Panc1 (cell line): ENCODE measurements at regions not wholly inside any gene's neighbourhood (a gene's known extent, or its start where the extent isn't known, plus 50 kb on each side); places are given as distances from the start of the nearest gene placed in this dataset.

Source experiments
- ATAC-seq: fragments of 200-7000 bp; cut with Tn5 transposase; 2 replicates; pipeline ENCODE4 v1.9.1; 2020; ENCODE audit warnings: mild to moderate bottlenecking, moderate library complexity
- BruUV-seq: library from RNA; stranded (reverse); fragments of 400-500 nt; replicated peaks from 2 replicates; lab custom pipeline; 2021; lab: Mats Ljungman, UMichigan
- CTCF ChIA-PET: fragments of 300-600 bp; sonication (Branson Sonifier 250); formaldehyde crosslinking; loops from one replicate; lab custom pipeline; 2022; ENCODE audit warnings: antibody characterized with exemption; lab: Charles Lee
- POLR2A ChIA-PET: fragments of 300-600 bp; sonication (Branson Sonifier 250); formaldehyde crosslinking; loops from one replicate; lab custom pipeline; 2022; ENCODE audit warnings: antibody characterized with exemption; lab: Charles Lee
- DNase-seq: peaks from one replicate; pipeline ENCODE4 v3.0.0-alpha.2; 2010; ENCODE audit warnings: low read depth, low spot score
- H3K27ac ChIP-seq: 2 replicates; pipeline ENCODE4 v1.5.1; 2011; ENCODE audit warnings: mild to moderate bottlenecking, low read length, inconsistent platforms
- H3K27me3 ChIP-seq: fragments of 200-500 bp; sonication (Bioruptor generic); 2 replicates; pipeline ENCODE4 v1.6.0; 2014; ENCODE audit warnings: low read length, inconsistent platforms; ENCODE audit not compliant: control insufficient read depth, insufficient read depth
- H3K36me3 ChIP-seq: fragments of 200-500 bp; sonication (Bioruptor generic); 2 replicates; pipeline ENCODE4 v1.5.1; 2014; ENCODE audit warnings: inconsistent platforms, mild to moderate bottlenecking, low read length, moderate library complexity; ENCODE audit not compliant: control insufficient read depth, insufficient read depth
- H3K4me1 ChIP-seq: 2 replicates; pipeline ENCODE4 v1.5.1; 2011; ENCODE audit warnings: inconsistent platforms, mild to moderate bottlenecking, low read length, moderate library complexity; ENCODE audit not compliant: control insufficient read depth, insufficient read depth
- H3K4me3 ChIP-seq, 2 experiments: 2 replicates each; pipeline ENCODE4 v1.5.1; 2011 to 2012; ENCODE audit warnings: low read depth in 2 of 2, low read length in 2 of 2, mild to moderate bottlenecking in 2 of 2, inconsistent platforms in 1 of 2, moderate library complexity in 1 of 2
- H3K9me3 ChIP-seq: fragments of 200-500 bp; sonication (Bioruptor generic); 2 replicates; pipeline ENCODE4 v1.5.1; 2014; ENCODE audit warnings: low read depth, mild to moderate bottlenecking, inconsistent platforms, low read length, moderate library complexity; ENCODE audit not compliant: control insufficient read depth, insufficient read depth
- POLR2AphosphoS5 ChIP-seq: IDR thresholded peaks from 2 replicates; pipeline ENCODE4 v1.6.1; 2012; ENCODE audit warnings: mild to moderate bottlenecking, low read depth, low read length, moderate library complexity
- SIN3A ChIP-seq: IDR thresholded peaks from 2 replicates; pipeline ENCODE4 v1.6.1; 2012; ENCODE audit warnings: low read depth, mild to moderate bottlenecking, low read length, moderate library complexity, borderline replicate concordance; ENCODE audit not compliant: insufficient read depth
- TCF7L2 ChIP-seq: IDR thresholded peaks from 2 replicates; pipeline ENCODE4 v1.6.1; 2011; ENCODE audit warnings: mild to moderate bottlenecking, low read depth, low read length, inconsistent platforms
- in situ Hi-C: cut with HindIII; loops from 2 replicates; pipeline ENCODE4 v1.10.0; 2016; ENCODE audit warnings: low sequenced_read_pairs, low pct_unique_long_range_greater_than_20kb
- intact Hi-C: fragments of 100-400 bp; cut with micrococcal nuclease; formaldehyde crosslinking; loops from one replicate; pipeline ENCODE4 v1.10.0; 2022; ENCODE audit not compliant: unreplicated experiment
- TF ChIP-seq, protein P1 (sequence below), 2 experiments: IDR thresholded peaks; 2 replicates each; pipeline ENCODE4 v1.6.1; 2011 to 2012; ENCODE audit warnings: low read depth in 2 of 2, control low read depth in 1 of 2, low read length in 1 of 2, mild to moderate bottlenecking in 1 of 2, moderate library complexity in 1 of 2; ENCODE audit not compliant: insufficient read depth in 1 of 2
- TF ChIP-seq, protein P2 (sequence below): fragments of 450-650 bp; IDR thresholded peaks from 2 replicates; pipeline ENCODE4 v1.5.1; 2017; ENCODE audit warnings: mild to moderate bottlenecking

DNA sequence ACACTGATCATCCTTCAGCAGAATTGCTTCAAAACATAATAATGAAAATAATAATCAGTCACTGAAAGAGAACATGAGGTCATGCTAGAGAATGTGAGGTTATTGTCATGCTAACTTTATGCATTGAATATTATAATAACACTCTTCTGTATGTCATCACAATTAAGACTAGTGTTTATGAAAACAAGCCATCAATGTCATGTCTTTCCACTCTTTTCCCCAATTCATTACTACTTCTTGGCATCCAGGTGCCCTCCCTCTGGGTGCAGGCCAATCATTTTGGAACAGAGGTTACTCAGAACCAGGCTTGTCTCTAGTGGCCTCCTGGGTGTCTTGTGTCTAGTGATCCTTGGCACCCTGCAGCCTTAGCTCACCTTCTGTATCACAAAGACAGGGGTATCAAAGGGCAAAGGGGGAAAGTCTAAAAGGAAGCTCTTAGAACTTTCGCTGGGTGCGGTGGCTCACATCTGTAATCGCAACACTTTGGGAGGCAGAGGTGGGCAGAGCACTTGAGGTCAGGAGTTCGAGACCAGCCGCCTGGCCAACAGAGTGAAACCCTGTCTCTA, 217.6 kb upstream of the PIK3R1 start:
- no TSS peak for BruUV-seq
- no peak overlapping the region for H3K27ac ChIP-seq
- TF ChIP-seq TCF7L2: no peak
- TF ChIP-seq POLR2AphosphoS5: no peak
- TF ChIP-seq, protein P1, sequence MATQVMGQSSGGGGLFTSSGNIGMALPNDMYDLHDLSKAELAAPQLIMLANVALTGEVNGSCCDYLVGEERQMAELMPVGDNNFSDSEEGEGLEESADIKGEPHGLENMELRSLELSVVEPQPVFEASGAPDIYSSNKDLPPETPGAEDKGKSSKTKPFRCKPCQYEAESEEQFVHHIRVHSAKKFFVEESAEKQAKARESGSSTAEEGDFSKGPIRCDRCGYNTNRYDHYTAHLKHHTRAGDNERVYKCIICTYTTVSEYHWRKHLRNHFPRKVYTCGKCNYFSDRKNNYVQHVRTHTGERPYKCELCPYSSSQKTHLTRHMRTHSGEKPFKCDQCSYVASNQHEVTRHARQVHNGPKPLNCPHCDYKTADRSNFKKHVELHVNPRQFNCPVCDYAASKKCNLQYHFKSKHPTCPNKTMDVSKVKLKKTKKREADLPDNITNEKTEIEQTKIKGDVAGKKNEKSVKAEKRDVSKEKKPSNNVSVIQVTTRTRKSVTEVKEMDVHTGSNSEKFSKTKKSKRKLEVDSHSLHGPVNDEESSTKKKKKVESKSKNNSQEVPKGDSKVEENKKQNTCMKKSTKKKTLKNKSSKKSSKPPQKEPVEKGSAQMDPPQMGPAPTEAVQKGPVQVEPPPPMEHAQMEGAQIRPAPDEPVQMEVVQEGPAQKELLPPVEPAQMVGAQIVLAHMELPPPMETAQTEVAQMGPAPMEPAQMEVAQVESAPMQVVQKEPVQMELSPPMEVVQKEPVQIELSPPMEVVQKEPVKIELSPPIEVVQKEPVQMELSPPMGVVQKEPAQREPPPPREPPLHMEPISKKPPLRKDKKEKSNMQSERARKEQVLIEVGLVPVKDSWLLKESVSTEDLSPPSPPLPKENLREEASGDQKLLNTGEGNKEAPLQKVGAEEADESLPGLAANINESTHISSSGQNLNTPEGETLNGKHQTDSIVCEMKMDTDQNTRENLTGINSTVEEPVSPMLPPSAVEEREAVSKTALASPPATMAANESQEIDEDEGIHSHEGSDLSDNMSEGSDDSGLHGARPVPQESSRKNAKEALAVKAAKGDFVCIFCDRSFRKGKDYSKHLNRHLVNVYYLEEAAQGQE (IDR thresholded peaks at IDR 0.05; ENCODE audit: insufficient read depth in 1 of 2, low read depth in 2 of 2, low read length in 1 of 2): no peak
- no peak for TF ChIP-seq SIN3A
- TF ChIP-seq, protein P2, sequence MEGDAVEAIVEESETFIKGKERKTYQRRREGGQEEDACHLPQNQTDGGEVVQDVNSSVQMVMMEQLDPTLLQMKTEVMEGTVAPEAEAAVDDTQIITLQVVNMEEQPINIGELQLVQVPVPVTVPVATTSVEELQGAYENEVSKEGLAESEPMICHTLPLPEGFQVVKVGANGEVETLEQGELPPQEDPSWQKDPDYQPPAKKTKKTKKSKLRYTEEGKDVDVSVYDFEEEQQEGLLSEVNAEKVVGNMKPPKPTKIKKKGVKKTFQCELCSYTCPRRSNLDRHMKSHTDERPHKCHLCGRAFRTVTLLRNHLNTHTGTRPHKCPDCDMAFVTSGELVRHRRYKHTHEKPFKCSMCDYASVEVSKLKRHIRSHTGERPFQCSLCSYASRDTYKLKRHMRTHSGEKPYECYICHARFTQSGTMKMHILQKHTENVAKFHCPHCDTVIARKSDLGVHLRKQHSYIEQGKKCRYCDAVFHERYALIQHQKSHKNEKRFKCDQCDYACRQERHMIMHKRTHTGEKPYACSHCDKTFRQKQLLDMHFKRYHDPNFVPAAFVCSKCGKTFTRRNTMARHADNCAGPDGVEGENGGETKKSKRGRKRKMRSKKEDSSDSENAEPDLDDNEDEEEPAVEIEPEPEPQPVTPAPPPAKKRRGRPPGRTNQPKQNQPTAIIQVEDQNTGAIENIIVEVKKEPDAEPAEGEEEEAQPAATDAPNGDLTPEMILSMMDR: no peak
- H3K4me3 ChIP-seq: no peak overlapping the region
- ChIA-PET POLR2A (no interaction called here), CTCF (no interaction called here)
- no peaks in the 10 kb centered on the region for H3K4me1 ChIP-seq
- H3K27me3 ChIP-seq: no peaks in the 10 kb centered on the region
- no peaks in the 10 kb centered on the region for H3K36me3 ChIP-seq
- DNase-seq (no peak), ATAC-seq (no peak)
- intact Hi-C loops (no loop called here), in situ Hi-C loops (no loop called here)
- H3K9me3 ChIP-seq: no peaks in the 10 kb centered on the region

DNA sequence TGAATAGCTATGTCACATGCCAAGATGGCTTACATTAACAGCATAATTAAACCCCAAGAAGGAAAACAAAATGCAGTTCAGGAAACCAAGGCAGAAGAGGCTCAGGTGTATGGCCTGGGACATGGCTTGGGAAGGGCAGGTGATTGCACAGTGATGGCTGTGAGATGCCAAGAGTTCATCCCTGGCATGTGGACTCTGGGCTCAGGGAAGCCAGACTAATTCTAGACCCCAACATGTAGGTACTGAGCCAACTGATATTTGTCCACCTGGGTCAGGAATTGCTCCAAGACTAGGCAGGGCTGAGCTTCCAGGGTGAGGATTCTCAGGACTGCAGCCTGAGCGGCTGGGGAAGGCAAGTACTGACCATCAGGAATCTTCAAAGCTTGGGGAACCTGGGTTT, 218.4 kb upstream of the PIK3R1 start:
- in situ Hi-C loops: no loop called here
- no peaks in the 10 kb centered on the region for H3K36me3 ChIP-seq
- intact Hi-C loops: no loop called here
- CTCF ChIA-PET: no interaction called here
- no peaks in the 10 kb centered on the region for H3K4me1 ChIP-seq
- no peaks in the 10 kb centered on the region for H3K9me3 ChIP-seq
- H3K27me3 ChIP-seq: no peaks in the 10 kb centered on the region
- ATAC-seq (no peak), DNase-seq (no peak)
- no peak overlapping the region for H3K4me3 ChIP-seq
- no TSS peak for BruUV-seq
- no peak overlapping the region for H3K27ac ChIP-seq
- POLR2A ChIA-PET: no interaction called here
- no peak for TF ChIP-seq POLR2AphosphoS5

DNA sequence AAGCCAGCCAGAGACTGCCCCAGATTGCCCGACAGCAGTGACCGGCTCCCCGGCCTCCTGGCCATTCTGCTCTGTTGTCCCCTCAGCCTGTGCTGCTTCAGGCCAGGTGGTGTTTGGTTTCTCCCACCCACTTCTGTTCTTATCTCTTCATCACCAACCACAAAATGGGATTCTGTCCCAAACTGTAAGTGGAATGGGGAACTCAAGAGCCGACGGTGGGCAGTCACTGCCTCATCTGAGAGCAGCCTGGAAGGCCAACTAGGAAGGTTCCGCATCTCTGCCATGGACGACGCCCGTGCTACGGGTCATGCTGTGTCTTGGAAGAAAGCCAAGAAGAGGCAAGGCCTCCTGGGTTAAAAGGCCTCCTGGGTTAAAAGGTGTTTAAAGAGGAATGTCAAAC, 219.0 kb upstream of the PIK3R1 start:
- intact Hi-C loops: no loop called here
- POLR2A ChIA-PET: no interaction called here
- no peaks in the 10 kb centered on the region for H3K27me3 ChIP-seq
- DNase-seq: no peak
- no peak overlapping the region for H3K4me3 ChIP-seq
- no peaks in the 10 kb centered on the region for H3K9me3 ChIP-seq
- H3K27ac ChIP-seq: no peak overlapping the region
- no peak for ATAC-seq
- no peak for TF ChIP-seq TCF7L2
- TF ChIP-seq SIN3A: no peak
- TF ChIP-seq, protein P1 (IDR thresholded peaks at IDR 0.05; ENCODE audit: insufficient read depth in 1 of 2, low read depth in 2 of 2, low read length in 1 of 2): no peak
- TF ChIP-seq POLR2AphosphoS5: no peak
- TF ChIP-seq, protein P2: no peak
- no TSS peak for BruUV-seq
- H3K36me3 ChIP-seq: no peaks in the 10 kb centered on the region
- in situ Hi-C loops: no loop called here
- CTCF ChIA-PET: no interaction called here
- no peaks in the 10 kb centered on the region for H3K4me1 ChIP-seq
